A673 (cell line): ENCODE measurements at regions not wholly inside any gene's neighbourhood (a gene's known extent, or its start where the extent isn't known, plus 50 kb on each side); places are given as distances from the start of the nearest gene placed in this dataset.

ENCODE experiments used
- BruUV-seq: library from RNA; stranded (reverse); fragments of 400-500 nt; replicated peaks from 2 replicates; lab custom pipeline; 2021; lab: Mats Ljungman, UMichigan
- CTCF ChIA-PET: fragments of 300-600 bp; sonication (Branson Sonifier 250); formaldehyde crosslinking; loops from one replicate; lab custom pipeline; 2022; ENCODE audit warnings: antibody characterized with exemption; lab: Charles Lee
- POLR2A ChIA-PET: fragments of 300-600 bp; sonication (Branson Sonifier 250); formaldehyde crosslinking; loops from one replicate; lab custom pipeline; 2022; ENCODE audit warnings: antibody characterized with exemption; ENCODE audit not compliant: low non-redundant PET; lab: Charles Lee
- DNase-seq: peaks from one replicate; pipeline ENCODE4 v3.0.0-alpha.2; 2015; ENCODE audit warnings: low spot score
- H3K27ac ChIP-seq: fragments of 200-600 bp; sonication (generic); 2 replicates; pipeline ENCODE4 v1.5.1; 2016; ENCODE audit warnings: mixed run types, low read depth, mild to moderate bottlenecking, mixed read lengths, antibody characterized with exemption, low read length; ENCODE audit not compliant: poor library complexity, severe bottlenecking
- H3K27me3 ChIP-seq: fragments of 200-600 bp; sonication (generic); replicated peaks from 2 replicates; pipeline ENCODE4 v1.6.1; 2017; ENCODE audit warnings: mixed run types, low read depth, mild to moderate bottlenecking, mixed read lengths, antibody characterized with exemption, low read length; ENCODE audit not compliant: insufficient read depth, poor library complexity
- H3K36me3 ChIP-seq: fragments of 200-600 bp; sonication (generic); 2 replicates; pipeline ENCODE4 v1.6.1; 2016; ENCODE audit warnings: mixed run types, mild to moderate bottlenecking, mixed read lengths, antibody characterized with exemption, low read length; ENCODE audit not compliant: insufficient read depth, poor library complexity, severe bottlenecking
- H3K4me1 ChIP-seq: fragments of 200-600 bp; sonication (generic); 2 replicates; pipeline ENCODE4 v1.6.1; 2017; ENCODE audit warnings: mixed run types, mild to moderate bottlenecking, mixed read lengths, antibody characterized with exemption, low read length; ENCODE audit not compliant: insufficient read depth, poor library complexity, severe bottlenecking
- H3K4me3 ChIP-seq: fragments of 200-600 bp; sonication (generic); 2 replicates; pipeline ENCODE4 v1.5.1; 2016; ENCODE audit warnings: low read depth, mixed run types, mild to moderate bottlenecking, mixed read lengths, low read length; ENCODE audit not compliant: poor library complexity, severe bottlenecking
- H3K9me3 ChIP-seq: fragments of 200-600 bp; sonication (generic); 2 replicates; pipeline ENCODE4 v1.6.1; 2016; ENCODE audit warnings: mixed run types, low read depth, mild to moderate bottlenecking, mixed read lengths, antibody characterized with exemption, low read length; ENCODE audit not compliant: poor library complexity, severe bottlenecking
- EZH2 ChIP-seq: fragments of 200-600 bp; sonication (generic); IDR thresholded peaks from 2 replicates; pipeline ENCODE4 v1.6.1; 2017; ENCODE audit warnings: borderline replicate concordance, low read depth, mild to moderate bottlenecking, mixed read lengths, antibody characterized with exemption, low read length; ENCODE audit not compliant: poor library complexity, severe bottlenecking
- intact Hi-C: fragments of 100-400 bp; cut with micrococcal nuclease; formaldehyde crosslinking; loops from one replicate; pipeline ENCODE4 v1.10.0; 2022; ENCODE audit not compliant: unreplicated experiment
- TF ChIP-seq, protein P1 (sequence below): fragments of 300-800, 200-600 bp; sonication (generic); conservative IDR thresholded peaks from 2 replicates; pipeline ENCODE4 v1.5.1; 2017; ENCODE audit warnings: low read depth, mild to moderate bottlenecking, antibody characterized with exemption, low read length, moderate library complexity, mixed read lengths

DNA sequence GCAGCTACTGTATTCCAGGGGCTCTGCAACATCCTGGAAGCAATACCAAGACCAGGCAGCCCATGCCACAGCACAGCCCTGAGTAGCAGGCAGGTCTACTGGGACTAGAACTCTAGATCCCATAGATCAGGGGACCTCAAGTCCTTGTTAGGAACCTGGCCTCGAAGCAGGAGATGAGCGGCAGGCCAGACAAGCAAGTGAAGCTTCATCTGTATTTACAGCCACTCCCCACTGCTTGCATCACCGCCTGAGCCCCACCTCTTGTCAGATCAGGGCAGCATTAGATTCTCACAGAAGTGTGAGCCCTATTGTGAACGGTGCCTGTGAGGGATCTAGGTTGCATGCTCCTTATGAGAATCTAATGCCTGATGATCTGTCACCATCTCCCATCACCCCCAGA is 295.7 kb upstream of the TNRC6C start:
- no peak for DNase-seq
- POLR2A ChIA-PET, result no interaction called here
- BruUV-seq, result no TSS peak

DNA sequence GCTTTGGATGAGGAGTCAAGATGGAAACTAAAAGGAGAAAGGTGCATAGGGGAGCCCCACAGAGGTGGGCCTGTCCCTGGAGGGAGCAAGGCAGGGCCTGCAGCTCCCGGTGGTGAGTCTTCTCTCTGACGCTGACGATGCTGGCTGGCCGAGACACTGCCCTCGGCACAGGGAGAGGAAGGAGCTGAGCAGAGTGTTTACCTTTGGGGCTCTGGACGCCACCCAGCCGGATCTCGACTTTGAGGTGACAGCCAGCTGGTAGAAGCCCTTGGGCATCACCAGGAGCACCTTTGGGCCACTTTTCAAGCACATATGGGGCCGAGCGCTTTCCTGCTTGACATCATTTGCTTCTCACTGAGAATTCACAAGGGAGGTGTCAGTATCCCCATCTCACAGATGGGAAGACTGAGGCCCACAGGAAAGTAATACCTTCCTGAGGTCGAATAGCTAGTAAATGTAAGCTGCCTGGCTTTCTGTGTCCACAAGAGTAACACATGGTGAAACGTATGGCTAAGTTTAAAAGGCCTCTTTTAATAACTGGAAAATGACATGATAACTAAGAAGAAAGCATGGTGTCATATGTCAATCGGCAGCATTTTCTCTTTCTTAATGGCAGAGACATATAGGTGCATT is 294.3 kb upstream of the TNRC6C start:
- Histone ChIP-seq H3K4me1 (peaks cover 17% of the 10 kb centered on the region), H3K27me3 (no peaks in the 10 kb centered on the region), H3K27ac (no peak overlapping the region), H3K36me3 (no peaks in the 10 kb centered on the region), H3K4me3 (no peak overlapping the region), H3K9me3 (peaks cover 10% of the 10 kb centered on the region)
- ChIA-PET CTCF (no interaction called here), POLR2A (interaction anchor here (0.6 kb wide), 1 partner anchor 28 kb away, joined by 3 read pairs; no protein-coding TSS in a partner anchor)
- TF ChIP-seq EZH2, result no peak
- TF ChIP-seq, protein P1, sequence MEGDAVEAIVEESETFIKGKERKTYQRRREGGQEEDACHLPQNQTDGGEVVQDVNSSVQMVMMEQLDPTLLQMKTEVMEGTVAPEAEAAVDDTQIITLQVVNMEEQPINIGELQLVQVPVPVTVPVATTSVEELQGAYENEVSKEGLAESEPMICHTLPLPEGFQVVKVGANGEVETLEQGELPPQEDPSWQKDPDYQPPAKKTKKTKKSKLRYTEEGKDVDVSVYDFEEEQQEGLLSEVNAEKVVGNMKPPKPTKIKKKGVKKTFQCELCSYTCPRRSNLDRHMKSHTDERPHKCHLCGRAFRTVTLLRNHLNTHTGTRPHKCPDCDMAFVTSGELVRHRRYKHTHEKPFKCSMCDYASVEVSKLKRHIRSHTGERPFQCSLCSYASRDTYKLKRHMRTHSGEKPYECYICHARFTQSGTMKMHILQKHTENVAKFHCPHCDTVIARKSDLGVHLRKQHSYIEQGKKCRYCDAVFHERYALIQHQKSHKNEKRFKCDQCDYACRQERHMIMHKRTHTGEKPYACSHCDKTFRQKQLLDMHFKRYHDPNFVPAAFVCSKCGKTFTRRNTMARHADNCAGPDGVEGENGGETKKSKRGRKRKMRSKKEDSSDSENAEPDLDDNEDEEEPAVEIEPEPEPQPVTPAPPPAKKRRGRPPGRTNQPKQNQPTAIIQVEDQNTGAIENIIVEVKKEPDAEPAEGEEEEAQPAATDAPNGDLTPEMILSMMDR, result no peak
- DNase-seq, result no peak
- no TSS peak for BruUV-seq
- intact Hi-C loops, result no loop called here

More for the DNA sequence above, 295.7 kb upstream of the TNRC6C start:
- no peaks in the 10 kb centered on the region for H3K36me3 ChIP-seq
- peaks cover 17% of the 10 kb centered on the region for H3K4me1 ChIP-seq
- no peak overlapping the region for H3K4me3 ChIP-seq
- H3K9me3 ChIP-seq, result no peaks in the 10 kb centered on the region
- H3K27ac ChIP-seq, result no peak overlapping the region
- no peaks in the 10 kb centered on the region for H3K27me3 ChIP-seq
- intact Hi-C loops, result no loop called here
- CTCF ChIA-PET, result no interaction called here
- TF ChIP-seq EZH2, result no peak
- TF ChIP-seq, protein P1, result no peak

DNA sequence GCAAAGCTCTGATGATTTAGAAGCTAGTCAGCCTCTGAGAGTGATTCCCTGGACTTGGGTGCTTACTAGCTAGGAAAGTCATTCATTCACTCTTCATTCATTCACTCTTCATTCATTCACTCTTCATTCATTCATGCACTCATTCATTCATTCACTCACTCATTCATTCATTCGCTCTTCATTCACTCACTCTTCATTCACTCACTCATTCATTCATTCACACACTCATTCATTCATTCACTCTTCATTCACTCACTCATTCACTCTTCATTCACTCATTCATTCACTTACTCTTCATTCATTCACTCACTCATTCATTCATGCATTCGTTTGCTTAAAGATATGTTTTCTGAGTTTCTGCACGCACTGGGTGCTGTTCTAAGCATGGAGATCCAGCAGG is 292.7 kb upstream of the TNRC6C start:
- CTCF ChIA-PET, result no interaction called here
- no TSS peak for BruUV-seq
- POLR2A ChIA-PET, result no interaction called here
- no peak for TF ChIP-seq EZH2
- TF ChIP-seq, protein P1, result no peak
- Histone ChIP-seq H3K27ac (no peak overlapping the region), H3K36me3 (no peaks in the 10 kb centered on the region), H3K27me3 (no peaks in the 10 kb centered on the region), H3K4me3 (peak overlapping the region; percentile 13), H3K9me3 (peaks cover 16% of the 10 kb centered on the region), H3K4me1 (peaks cover 17% of the 10 kb centered on the region)
- DNase-seq, result no peak
- intact Hi-C loops, result no loop called here
